ENCODE measurements at regions not wholly inside any gene's neighbourhood (a gene's known extent, or its start where the extent isn't known, plus 50 kb on each side); places are given as distances from the start of the nearest gene placed in this dataset.
"Not testable (repeated sequence)": the region's sequence is repeated elsewhere in the genome, so short reads cannot be mapped to it uniquely, and the experiment has no call there.

DNA sequence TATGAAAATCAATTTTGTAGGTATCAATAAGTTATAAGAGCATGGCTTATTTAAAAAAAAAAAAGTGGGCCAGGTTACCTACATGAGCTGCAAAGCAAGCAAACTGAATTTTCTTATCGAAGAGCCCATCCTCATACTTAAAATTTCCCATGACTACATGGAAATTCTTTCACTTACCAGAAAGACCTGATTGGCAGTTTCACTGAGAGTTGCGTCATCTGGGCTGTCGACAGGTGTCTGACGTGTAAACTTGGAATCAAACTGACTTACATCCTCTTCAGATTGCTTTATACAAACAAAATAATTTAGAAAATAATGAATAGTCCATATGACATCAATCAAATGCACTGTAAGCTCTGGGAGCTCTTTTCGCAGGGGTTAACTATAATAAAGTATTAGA, 149.1 kb upstream of the EFCAB3 start:
- ATAC-seq; H3K4me3 ChIP-seq; intact Hi-C loops (cut with DNase I); H3K4me1 ChIP-seq; H3K27me3 ChIP-seq; H3K36me3 ChIP-seq; DNase-seq; H3K27ac ChIP-seq; H3K9me3 ChIP-seq: not testable (repeated sequence)
- 47 to 66% (median 52%) methylated on average over 4 of the region's 5 CpGs for WGBS, 4 donors

DNA sequence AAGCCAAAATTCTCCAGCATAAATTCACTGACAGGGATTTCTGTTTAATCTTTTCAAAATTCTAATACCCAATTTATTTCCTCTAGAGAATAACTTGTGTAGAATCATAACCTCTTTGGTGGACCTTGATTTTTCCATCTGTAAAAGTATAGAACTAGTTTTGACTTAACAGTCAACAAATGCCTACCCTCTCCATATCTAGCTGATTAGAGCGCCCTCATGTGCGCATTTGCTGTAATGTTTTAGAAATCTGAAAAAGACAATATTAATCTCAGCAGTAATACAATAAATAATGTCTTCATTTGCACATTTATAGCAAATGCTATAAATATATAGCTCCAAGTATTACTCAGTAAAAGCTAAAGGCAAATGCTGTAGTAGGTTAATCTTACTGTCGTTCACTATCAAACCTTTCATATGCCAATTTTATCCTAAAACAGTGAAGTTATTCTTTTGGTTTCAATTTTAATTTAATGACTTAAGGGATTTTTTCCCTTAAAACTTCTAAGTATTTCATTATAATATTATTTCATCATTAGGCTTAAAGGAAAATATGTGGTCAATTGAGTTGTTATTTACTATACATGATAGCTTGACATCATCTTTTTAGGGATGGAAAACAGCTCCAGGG, 153.6 kb upstream of the EFCAB3 start:
- DNase-seq; H3K9me3 ChIP-seq; H3K4me3 ChIP-seq; H3K4me1 ChIP-seq; intact Hi-C loops (cut with DNase I); H3K27ac ChIP-seq; H3K27me3 ChIP-seq; ATAC-seq; H3K36me3 ChIP-seq: not testable (repeated sequence)
- WGBS, 4 donors: 10 to 27% (median 14%) methylated on average over 3 of the region's 3 CpGs
- TF ChIP-seq, protein P1, sequence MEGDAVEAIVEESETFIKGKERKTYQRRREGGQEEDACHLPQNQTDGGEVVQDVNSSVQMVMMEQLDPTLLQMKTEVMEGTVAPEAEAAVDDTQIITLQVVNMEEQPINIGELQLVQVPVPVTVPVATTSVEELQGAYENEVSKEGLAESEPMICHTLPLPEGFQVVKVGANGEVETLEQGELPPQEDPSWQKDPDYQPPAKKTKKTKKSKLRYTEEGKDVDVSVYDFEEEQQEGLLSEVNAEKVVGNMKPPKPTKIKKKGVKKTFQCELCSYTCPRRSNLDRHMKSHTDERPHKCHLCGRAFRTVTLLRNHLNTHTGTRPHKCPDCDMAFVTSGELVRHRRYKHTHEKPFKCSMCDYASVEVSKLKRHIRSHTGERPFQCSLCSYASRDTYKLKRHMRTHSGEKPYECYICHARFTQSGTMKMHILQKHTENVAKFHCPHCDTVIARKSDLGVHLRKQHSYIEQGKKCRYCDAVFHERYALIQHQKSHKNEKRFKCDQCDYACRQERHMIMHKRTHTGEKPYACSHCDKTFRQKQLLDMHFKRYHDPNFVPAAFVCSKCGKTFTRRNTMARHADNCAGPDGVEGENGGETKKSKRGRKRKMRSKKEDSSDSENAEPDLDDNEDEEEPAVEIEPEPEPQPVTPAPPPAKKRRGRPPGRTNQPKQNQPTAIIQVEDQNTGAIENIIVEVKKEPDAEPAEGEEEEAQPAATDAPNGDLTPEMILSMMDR (IDR thresholded peaks at IDR 0.05): peak in 6 of 12 donors; percentile 10 to 33 (median 16)

DNA sequence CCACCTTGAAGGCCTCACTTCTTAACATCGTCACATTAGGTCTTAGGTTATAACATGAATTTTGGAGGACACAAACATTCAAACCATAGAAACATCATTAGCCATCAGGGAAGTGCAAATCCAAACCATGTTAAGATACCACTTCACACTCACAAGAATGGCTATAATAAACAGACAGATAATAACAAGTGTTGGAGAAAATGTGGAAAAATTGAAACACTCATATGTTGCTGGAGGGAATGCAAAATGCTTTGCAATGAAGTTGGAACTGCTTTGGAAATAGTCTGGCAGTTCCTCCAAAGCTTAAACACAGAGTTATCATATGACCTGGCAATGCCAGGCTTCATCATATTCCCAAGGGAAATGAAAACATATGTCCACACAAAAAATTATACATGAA, 156.8 kb upstream of the EFCAB3 start:
- H3K4me3 ChIP-seq; H3K4me1 ChIP-seq; H3K9me3 ChIP-seq; ATAC-seq; H3K27ac ChIP-seq; H3K27me3 ChIP-seq; intact Hi-C loops (cut with DNase I); H3K36me3 ChIP-seq; DNase-seq: not testable (repeated sequence)
- WGBS, 4 donors: 90 to 98% (median 95%) methylated on average over 1 of the region's 1 CpG

DNA sequence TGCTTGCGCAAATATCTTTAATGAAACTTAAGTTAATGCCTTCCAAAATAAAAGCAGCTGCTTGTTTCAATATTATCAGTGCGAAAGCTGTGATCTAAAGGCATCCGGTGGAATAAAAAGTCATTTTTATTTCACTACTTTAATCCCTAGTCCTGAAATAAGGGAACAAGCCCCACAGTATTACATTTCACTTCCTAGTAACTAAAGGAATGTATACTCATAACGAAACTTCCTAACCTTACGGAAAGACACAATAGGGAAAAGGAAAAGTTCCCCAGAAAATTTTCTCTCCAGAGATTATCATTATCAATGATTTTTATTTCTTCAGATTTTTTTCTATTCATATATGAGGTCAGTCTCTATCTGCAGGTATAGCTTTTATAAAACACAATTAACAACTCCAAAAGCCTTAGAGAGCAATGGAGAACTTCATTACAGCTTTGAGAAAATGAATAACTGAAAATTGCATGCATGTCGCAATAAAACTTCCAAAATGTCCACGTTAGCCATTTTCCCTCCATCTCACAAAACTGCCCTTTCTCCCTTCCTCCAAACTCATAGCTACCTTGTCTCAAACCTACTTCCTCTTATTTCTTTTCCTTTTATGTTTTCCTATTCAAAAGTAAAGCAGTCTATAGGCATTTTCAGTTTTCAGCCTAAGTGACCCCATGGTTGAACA, 154.3 kb upstream of the MED13 start:
- intact Hi-C loops (cut with DNase I): no loop called here
- no peak for ATAC-seq

DNA sequence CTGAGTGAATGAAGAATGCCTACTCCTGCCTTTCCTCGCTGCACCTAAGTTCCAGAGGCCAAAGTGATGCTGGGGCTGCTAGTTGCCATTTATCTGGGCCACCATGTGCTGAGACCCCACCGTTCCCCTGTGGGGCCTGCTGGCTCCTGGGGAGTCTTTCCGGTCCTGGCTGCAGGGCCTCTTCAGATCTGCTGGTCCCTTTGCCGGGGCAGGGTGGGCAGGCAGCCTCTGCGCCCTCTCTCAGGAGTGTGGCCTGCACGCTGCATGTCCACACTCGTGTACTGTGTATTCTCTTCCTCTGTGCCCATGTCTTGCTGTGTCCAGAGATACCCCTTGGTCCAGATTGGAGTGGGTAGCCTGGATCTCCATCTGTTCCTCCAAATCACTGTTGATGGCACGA, 151.8 kb upstream of the MED13 start:
- no peak for ATAC-seq
- 82 to 92% (median 89%) methylated on average over 5 to 8 of the region's 8 CpGs for WGBS, 4 donors

More for the DNA sequence above, 154.3 kb upstream of the MED13 start:
- Histone ChIP-seq H3K4me1 (no peaks in the 10 kb centered on the region), H3K9me3 (peaks cover 0 to 10% (median 0%) of the 10 kb centered on the region in 12 donors), H3K36me3 (no peaks in the 10 kb centered on the region), H3K27ac (no peak overlapping the region), H3K4me3 (no peak overlapping the region), H3K27me3 (peaks cover 0 to 5% (median 0%) of the 10 kb centered on the region in 9 donors)
- DNase-seq: no peak
- WGBS, 4 donors: 76 to 81% (median 79%) methylated on average over 7 of the region's 7 CpGs
- no peak for TF ChIP-seq POLR2A (IDR thresholded peaks at IDR 0.05)
- TF ChIP-seq, protein P1 (IDR thresholded peaks at IDR 0.05): no peak

DNA sequence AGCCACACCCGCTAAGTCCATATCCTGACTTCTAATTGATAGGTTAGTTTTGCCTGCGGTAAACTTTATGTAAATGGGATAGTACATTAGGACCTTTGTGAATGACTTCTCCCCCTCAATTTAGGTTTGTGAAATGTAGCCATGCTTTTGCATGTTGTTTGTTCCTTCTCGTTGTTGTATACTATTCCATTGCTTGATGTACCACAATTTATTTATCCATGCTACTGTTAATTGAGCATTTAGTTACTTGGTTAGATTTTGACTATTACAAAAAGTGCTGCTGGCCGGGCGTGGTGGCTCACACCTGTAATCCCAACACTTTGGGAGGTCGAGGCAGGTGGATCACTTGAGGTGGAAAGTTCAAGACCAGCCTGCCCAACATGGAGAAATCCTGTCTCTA, 150.8 kb upstream of the MED13 start:
- H3K27me3 ChIP-seq; H3K36me3 ChIP-seq; DNase-seq; H3K27ac ChIP-seq; H3K9me3 ChIP-seq; H3K4me1 ChIP-seq; ATAC-seq; intact Hi-C loops (cut with DNase I); H3K4me3 ChIP-seq: not testable (repeated sequence)
- WGBS, 4 donors: 90 to 93% (median 92%) methylated on average over 6 of the region's 6 CpGs

More for the DNA sequence above, 151.8 kb upstream of the MED13 start:
- H3K36me3 ChIP-seq: no peaks in the 10 kb centered on the region
- H3K27ac ChIP-seq: no peak overlapping the region
- TF ChIP-seq, protein P1 (IDR thresholded peaks at IDR 0.05): no peak
- no peak for TF ChIP-seq POLR2A (IDR thresholded peaks at IDR 0.05)
- no peak overlapping the region for H3K4me3 ChIP-seq
- no peaks in the 10 kb centered on the region for H3K4me1 ChIP-seq
- H3K9me3 ChIP-seq: peaks cover 0 to 7% (median 0%) of the 10 kb centered on the region in 12 donors
- H3K27me3 ChIP-seq: peaks cover 0 to 5% (median 0%) of the 10 kb centered on the region in 9 donors
- DNase-seq: no peak
- intact Hi-C loops (cut with DNase I): no loop called here

Measured in heart left ventricle (tissue), 16 donors.